ENCODE measurements at regions not wholly inside any gene's neighbourhood (a gene's known extent, or its start where the extent isn't known, plus 50 kb on each side); places are given as distances from the start of the nearest gene placed in this dataset.

- no peaks in the 10 kb centered on the region for H3K4me1 ChIP-seq (ENCODE audit: control insufficient read depth, insufficient read depth, low read length, poor library complexity, severe bottlenecking)
- H3K27ac ChIP-seq (ENCODE audit: insufficient read depth, low read length, poor library complexity, severe bottlenecking) = no peak overlapping the region
- no peak for DNase-seq
- no peaks in the 10 kb centered on the region for H3K9me3 ChIP-seq (ENCODE audit: control insufficient read depth, low read length)
- no peaks in the 10 kb centered on the region for H3K36me3 ChIP-seq (ENCODE audit: control insufficient read depth, insufficient read depth, low read length)
- H3K4me3 ChIP-seq (ENCODE audit: insufficient read depth, low read depth, low read length, poor library complexity, severe bottlenecking) = no peak overlapping the region
- no peaks in the 10 kb centered on the region for H3K27me3 ChIP-seq (replicated peaks; ENCODE audit: control insufficient read depth, insufficient read depth, low read length, poor library complexity, severe bottlenecking)
These were observed 782.9 kb downstream of the BRD1 start for GRCh38 chr22:49044776-49045175.

- H3K4me1 ChIP-seq (ENCODE audit: control insufficient read depth, insufficient read depth, low read length, poor library complexity, severe bottlenecking) = no peaks in the 10 kb centered on the region
- no peaks in the 10 kb centered on the region for H3K27me3 ChIP-seq (replicated peaks; ENCODE audit: control insufficient read depth, insufficient read depth, low read length, poor library complexity, severe bottlenecking)
- no peaks in the 10 kb centered on the region for H3K36me3 ChIP-seq (ENCODE audit: control insufficient read depth, insufficient read depth, low read length)
- H3K4me3 ChIP-seq (ENCODE audit: insufficient read depth, low read depth, low read length, poor library complexity, severe bottlenecking) = no peak overlapping the region
- no peak overlapping the region for H3K27ac ChIP-seq (ENCODE audit: insufficient read depth, low read length, poor library complexity, severe bottlenecking)
- no peak for DNase-seq
- H3K9me3 ChIP-seq (ENCODE audit: control insufficient read depth, low read length) = no peaks in the 10 kb centered on the region
These were observed 783.6 kb downstream of the BRD1 start for GRCh38 chr22:49044091-49044490.

DNA sequence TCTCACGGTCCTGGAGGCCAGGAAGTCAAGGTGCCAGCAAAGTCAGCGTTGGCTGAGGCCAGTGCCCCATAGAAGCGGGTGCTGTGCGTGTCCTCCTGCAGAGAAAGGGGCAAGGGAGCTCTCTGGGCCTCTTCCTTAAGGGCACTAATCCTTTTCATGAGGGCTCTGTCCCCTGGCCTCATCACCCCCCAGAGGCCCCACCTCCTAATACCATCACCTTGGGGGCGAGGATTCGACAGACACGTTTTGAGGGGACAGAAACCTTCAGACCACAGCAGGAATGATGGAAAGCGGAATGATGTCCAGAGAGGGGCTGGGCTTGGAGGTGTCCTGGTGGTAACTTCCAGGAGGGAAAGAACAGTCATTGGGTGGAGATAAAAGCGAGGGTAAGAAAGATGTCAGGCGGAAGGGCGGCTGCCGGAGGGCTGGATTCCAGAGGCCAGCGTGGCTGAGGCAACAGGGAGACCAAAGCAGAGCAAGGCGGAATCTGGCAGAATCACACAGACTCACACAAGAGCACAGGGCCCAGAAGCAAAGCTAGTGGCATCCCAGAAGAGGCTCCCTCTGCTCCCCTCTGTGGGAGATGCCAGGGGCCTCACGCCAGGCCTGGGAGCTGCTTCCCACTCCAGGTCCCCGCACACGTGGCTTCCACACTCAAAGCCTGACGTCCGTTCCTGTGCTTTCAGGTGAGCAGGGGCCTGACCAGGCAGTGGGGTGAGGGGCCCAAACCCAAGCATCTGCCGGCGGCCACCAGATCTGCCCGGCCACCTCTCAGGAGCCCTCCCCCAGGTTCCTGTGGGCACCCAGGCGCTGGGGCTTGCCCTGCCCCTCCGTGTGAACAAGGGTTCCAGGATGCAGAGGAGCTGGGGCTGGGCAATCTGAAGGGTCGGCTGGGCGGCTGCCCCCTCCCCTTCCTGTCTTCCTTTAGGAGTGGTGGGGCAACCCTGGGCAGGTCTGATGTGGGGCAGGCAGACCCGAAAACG, 784.5 kb downstream of the BRD1 start:
- Histone ChIP-seq H3K4me1 (ENCODE audit: control insufficient read depth, insufficient read depth, low read length, poor library complexity, severe bottlenecking) (no peaks in the 10 kb centered on the region), H3K27ac (ENCODE audit: insufficient read depth, low read length, poor library complexity, severe bottlenecking) (no peak overlapping the region), H3K9me3 (ENCODE audit: control insufficient read depth, low read length) (no peaks in the 10 kb centered on the region), H3K4me3 (ENCODE audit: insufficient read depth, low read depth, low read length, poor library complexity, severe bottlenecking) (no peak overlapping the region), H3K36me3 (ENCODE audit: control insufficient read depth, insufficient read depth, low read length) (no peaks in the 10 kb centered on the region), H3K27me3 (replicated peaks; ENCODE audit: control insufficient read depth, insufficient read depth, low read length, poor library complexity, severe bottlenecking) (no peaks in the 10 kb centered on the region)
- DNase-seq = no peak

- no peak for DNase-seq
These were observed 785.6 kb downstream of the BRD1 start for GRCh38 chr22:49042066-49042465.

GRCh38 chr22:49040754-49041467, 786.8 kb downstream of the BRD1 start:
- Histone ChIP-seq H3K9me3 (ENCODE audit: control insufficient read depth, low read length) (no peaks in the 10 kb centered on the region), H3K27me3 (replicated peaks; ENCODE audit: control insufficient read depth, insufficient read depth, low read length, poor library complexity, severe bottlenecking) (no peaks in the 10 kb centered on the region), H3K4me3 (ENCODE audit: insufficient read depth, low read depth, low read length, poor library complexity, severe bottlenecking) (no peak overlapping the region), H3K36me3 (ENCODE audit: control insufficient read depth, insufficient read depth, low read length) (no peaks in the 10 kb centered on the region), H3K4me1 (ENCODE audit: control insufficient read depth, insufficient read depth, low read length, poor library complexity, severe bottlenecking) (no peaks in the 10 kb centered on the region), H3K27ac (ENCODE audit: insufficient read depth, low read length, poor library complexity, severe bottlenecking) (no peak overlapping the region)
- DNase-seq = no peak

More at GRCh38 chr22:49042066-49042465, 785.6 kb downstream of the BRD1 start:
- Histone ChIP-seq H3K4me3 (ENCODE audit: insufficient read depth, low read depth, low read length, poor library complexity, severe bottlenecking) (no peak overlapping the region), H3K36me3 (ENCODE audit: control insufficient read depth, insufficient read depth, low read length) (no peaks in the 10 kb centered on the region), H3K9me3 (ENCODE audit: control insufficient read depth, low read length) (no peaks in the 10 kb centered on the region), H3K27me3 (replicated peaks; ENCODE audit: control insufficient read depth, insufficient read depth, low read length, poor library complexity, severe bottlenecking) (no peaks in the 10 kb centered on the region), H3K27ac (ENCODE audit: insufficient read depth, low read length, poor library complexity, severe bottlenecking) (no peak overlapping the region), H3K4me1 (ENCODE audit: control insufficient read depth, insufficient read depth, low read length, poor library complexity, severe bottlenecking) (no peaks in the 10 kb centered on the region)

DNA sequence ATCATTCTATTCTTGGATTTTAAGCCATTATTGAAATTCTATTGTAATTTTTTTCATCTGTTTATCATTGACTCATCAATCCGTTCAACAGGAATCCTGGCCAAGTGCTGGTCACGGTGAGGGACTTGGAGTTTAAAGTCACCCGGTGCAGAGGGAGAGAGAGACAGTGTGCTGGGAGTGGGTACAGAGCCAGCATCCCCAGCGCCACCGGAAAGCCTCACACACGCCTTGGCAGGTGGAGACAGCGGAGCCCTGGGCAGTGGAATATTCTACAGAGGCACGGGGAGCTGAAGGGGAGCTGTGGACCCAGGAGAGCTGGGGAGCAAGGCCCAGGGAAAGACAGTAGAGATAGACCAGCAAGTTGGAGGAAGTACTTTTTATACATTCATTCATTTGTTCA, 787.6 kb downstream of the BRD1 start:
- no peak overlapping the region for H3K27ac ChIP-seq (ENCODE audit: insufficient read depth, low read length, poor library complexity, severe bottlenecking)
- no peak overlapping the region for H3K4me3 ChIP-seq (ENCODE audit: insufficient read depth, low read depth, low read length, poor library complexity, severe bottlenecking)
- H3K27me3 ChIP-seq (replicated peaks; ENCODE audit: control insufficient read depth, insufficient read depth, low read length, poor library complexity, severe bottlenecking) = no peaks in the 10 kb centered on the region
- no peak for DNase-seq
- no peaks in the 10 kb centered on the region for H3K9me3 ChIP-seq (ENCODE audit: control insufficient read depth, low read length)
- no peaks in the 10 kb centered on the region for H3K4me1 ChIP-seq (ENCODE audit: control insufficient read depth, insufficient read depth, low read length, poor library complexity, severe bottlenecking)
- H3K36me3 ChIP-seq (ENCODE audit: control insufficient read depth, insufficient read depth, low read length) = no peaks in the 10 kb centered on the region

GRCh38 chr22:49039625-49040024, 788.0 kb downstream of the BRD1 start:
- Histone ChIP-seq H3K36me3 (ENCODE audit: control insufficient read depth, insufficient read depth, low read length) (no peaks in the 10 kb centered on the region), H3K27ac (ENCODE audit: insufficient read depth, low read length, poor library complexity, severe bottlenecking) (no peak overlapping the region), H3K9me3 (ENCODE audit: control insufficient read depth, low read length) (no peaks in the 10 kb centered on the region), H3K4me3 (ENCODE audit: insufficient read depth, low read depth, low read length, poor library complexity, severe bottlenecking) (no peak overlapping the region), H3K4me1 (ENCODE audit: control insufficient read depth, insufficient read depth, low read length, poor library complexity, severe bottlenecking) (no peaks in the 10 kb centered on the region), H3K27me3 (replicated peaks; ENCODE audit: control insufficient read depth, insufficient read depth, low read length, poor library complexity, severe bottlenecking) (no peaks in the 10 kb centered on the region)
- DNase-seq = no peak

- no peaks in the 10 kb centered on the region for H3K27me3 ChIP-seq (replicated peaks; ENCODE audit: control insufficient read depth, insufficient read depth, low read length, poor library complexity, severe bottlenecking)
- no peaks in the 10 kb centered on the region for H3K4me1 ChIP-seq (ENCODE audit: control insufficient read depth, insufficient read depth, low read length, poor library complexity, severe bottlenecking)
- H3K4me3 ChIP-seq (ENCODE audit: insufficient read depth, low read depth, low read length, poor library complexity, severe bottlenecking) = no peak overlapping the region
- H3K27ac ChIP-seq (ENCODE audit: insufficient read depth, low read length, poor library complexity, severe bottlenecking) = no peak overlapping the region
- no peaks in the 10 kb centered on the region for H3K9me3 ChIP-seq (ENCODE audit: control insufficient read depth, low read length)
- no peaks in the 10 kb centered on the region for H3K36me3 ChIP-seq (ENCODE audit: control insufficient read depth, insufficient read depth, low read length)
- DNase-seq = no peak
These were observed 789.9 kb downstream of the BRD1 start for GRCh38 chr22:49037701-49038245.

DNA sequence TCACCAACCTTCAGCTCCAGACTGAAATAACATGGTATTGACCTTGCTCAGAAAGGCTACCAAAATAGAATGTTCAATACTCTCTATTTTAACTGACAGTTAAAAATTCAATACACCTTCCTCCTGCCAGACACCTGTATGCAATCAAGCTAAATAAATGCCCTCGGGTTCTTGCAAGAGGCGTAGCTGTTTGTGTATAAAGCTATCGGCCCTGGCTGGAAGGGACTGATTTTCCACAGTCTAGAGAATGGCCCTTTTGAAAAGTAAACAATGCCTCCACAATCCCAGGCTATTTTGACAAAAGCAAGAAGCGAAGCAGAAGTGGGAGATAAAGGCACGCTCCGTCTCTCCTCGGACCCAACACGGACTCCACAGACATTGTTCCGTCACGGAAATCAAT, 791.2 kb downstream of the BRD1 start:
- Histone ChIP-seq H3K4me3 (ENCODE audit: insufficient read depth, low read depth, low read length, poor library complexity, severe bottlenecking) (no peak overlapping the region), H3K27ac (ENCODE audit: insufficient read depth, low read length, poor library complexity, severe bottlenecking) (no peak overlapping the region), H3K36me3 (ENCODE audit: control insufficient read depth, insufficient read depth, low read length) (no peaks in the 10 kb centered on the region), H3K9me3 (ENCODE audit: control insufficient read depth, low read length) (no peaks in the 10 kb centered on the region), H3K4me1 (ENCODE audit: control insufficient read depth, insufficient read depth, low read length, poor library complexity, severe bottlenecking) (no peaks in the 10 kb centered on the region), H3K27me3 (replicated peaks; ENCODE audit: control insufficient read depth, insufficient read depth, low read length, poor library complexity, severe bottlenecking) (no peaks in the 10 kb centered on the region)
- no peak for DNase-seq
